ENCODE measurements at regions not wholly inside any gene's neighbourhood (a gene's known extent, or its start where the extent isn't known, plus 50 kb on each side); places are given as distances from the start of the nearest gene placed in this dataset.
"Not testable (repeated sequence)": the region's sequence is repeated elsewhere in the genome, so short reads cannot be mapped to it uniquely, and the experiment has no call there.

DNA sequence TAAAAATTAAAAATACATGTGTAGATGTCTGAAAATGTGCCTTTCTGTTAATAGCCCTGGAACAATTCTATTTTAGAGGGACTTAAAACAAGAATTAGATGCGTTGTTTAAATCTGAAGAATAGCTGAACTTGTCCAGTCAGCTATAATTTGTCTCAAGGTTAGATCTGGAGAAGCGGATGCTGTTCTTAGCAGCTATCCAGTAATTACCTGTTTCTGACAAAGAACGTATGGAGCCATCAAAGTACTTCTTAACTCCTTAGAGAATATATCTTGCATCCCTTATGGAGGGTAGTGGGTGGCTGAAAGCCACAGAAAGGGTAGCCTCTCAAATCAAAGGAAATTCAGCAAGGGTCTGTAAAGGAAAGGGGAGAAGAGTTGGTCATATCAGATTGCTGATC lies 160.4 kb downstream of the SEPTIN7 start:
- CTCF ChIA-PET; H3K9me3 ChIP-seq (ENCODE audit: control insufficient read depth, insufficient read depth, low read length); dilution Hi-C loops (cut with HindIII; ENCODE audit: low sequenced_read_pairs, unreplicated experiment); H3K4me1 ChIP-seq (ENCODE audit: control insufficient read depth, insufficient read depth, low read length); H3K23ac ChIP-seq (ENCODE audit: low read depth, low read length); POLR2A ChIA-PET (ENCODE audit: unreplicated experiment); H3K36me3 ChIP-seq (ENCODE audit: control insufficient read depth, insufficient read depth, low read length); H3K14ac ChIP-seq (replicated peaks; ENCODE audit: low read depth, low read length); ATAC-seq (ENCODE audit: low read depth); H2AK5ac ChIP-seq (ENCODE audit: low read depth, low read length); H4K91ac ChIP-seq (ENCODE audit: insufficient read depth, low read depth, low read length); H4K8ac ChIP-seq (ENCODE audit: low read depth in 2 of 2, low read length in 2 of 2); H3K79me1 ChIP-seq (ENCODE audit: low read depth in 1 of 2, low read length in 2 of 2); H2BK120ac ChIP-seq (ENCODE audit: low read depth, low read length); H3K9me1 ChIP-seq (ENCODE audit: insufficient read depth, low read length); H3K27me3 ChIP-seq (ENCODE audit: control insufficient read depth, insufficient read depth, low read length); H3K9ac ChIP-seq (ENCODE audit: low read depth, low read length); in situ Hi-C loops (cut with MboI; ENCODE audit: low sequenced_read_pairs); H2BK15ac ChIP-seq (ENCODE audit: low read depth, low read length); H3K4me3 ChIP-seq (ENCODE audit: insufficient read depth, low read depth, low read length); H4K5ac ChIP-seq (ENCODE audit: low read depth, low read length); H2BK20ac ChIP-seq (ENCODE audit: low read depth, low read length); BruUV-seq (replicated peaks); H3K27ac ChIP-seq (ENCODE audit: insufficient read depth, low read length); H2AFZ ChIP-seq (replicated peaks; ENCODE audit: low read length, poor library complexity); H2BK5ac ChIP-seq (ENCODE audit: low read depth, low read length, poor library complexity, severe bottlenecking); intact Hi-C loops (cut with micrococcal nuclease); H3K18ac ChIP-seq (ENCODE audit: low read depth, low read length); H2AK9ac ChIP-seq (replicated peaks; ENCODE audit: low read depth, low read length, poor library complexity); H3K4me2 ChIP-seq (ENCODE audit: low read depth, low read length); H3K4ac ChIP-seq (ENCODE audit: low read depth, low read length); H3K56ac ChIP-seq (ENCODE audit: extremely low read depth, insufficient read depth, low read length); DNase-seq; H4K20me1 ChIP-seq (ENCODE audit: insufficient read depth, low read length): not testable (repeated sequence)
- WGBS, 2 experiments (ENCODE audit: extremely low coverage in 2 of 2, insufficient read length in 1 of 2), result no CpG with 5 or more reads among the region's 3 CpGs
